GM21367 (cell line): ENCODE measurements at regions not wholly inside any gene's neighbourhood (a gene's known extent, or its start where the extent isn't known, plus 50 kb on each side); places are given as distances from the start of the nearest gene placed in this dataset.
A peak's percentile ranks its signal among the peaks of the same experiment; 100 is the strongest.
"Not testable (repeated sequence)": the region's sequence is repeated elsewhere in the genome, so short reads cannot be mapped to it uniquely, and the experiment has no call there.

Experiments
- ATAC-seq: cut with Tn5 transposase; IDR thresholded peaks from one replicate; pipeline ENCODE4 v1.9.1; 2021; ENCODE audit not compliant: unreplicated experiment

DNA sequence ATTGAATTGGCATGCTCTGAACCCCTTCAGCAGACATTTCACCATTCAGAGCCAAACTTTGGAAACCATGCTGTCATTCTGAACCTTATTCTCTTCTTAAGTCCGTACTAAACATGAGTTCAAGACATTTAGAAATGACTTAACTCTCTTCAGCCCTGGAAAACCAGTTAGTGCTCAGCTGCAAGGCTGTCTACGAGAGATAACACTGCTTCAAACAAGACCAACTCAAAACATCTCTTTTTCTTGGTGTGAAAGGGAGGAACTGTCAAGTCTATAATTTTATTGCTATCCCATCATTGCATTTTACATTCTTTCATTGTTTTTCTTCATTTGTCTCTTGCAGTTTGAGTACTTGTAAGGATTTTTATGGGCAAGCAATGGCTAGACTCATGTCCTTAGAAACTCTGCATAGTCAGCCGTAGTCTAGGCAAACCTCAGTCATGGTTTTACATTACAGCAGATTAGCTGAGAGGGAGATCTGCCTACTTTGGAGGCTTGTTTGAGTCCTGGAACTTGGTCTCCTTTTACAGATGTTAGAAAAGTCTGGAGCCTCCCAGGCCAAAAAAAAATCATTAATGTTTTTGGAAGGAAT lies 120.6 kb upstream of the JADE1 start:
- no peak for ATAC-seq

DNA sequence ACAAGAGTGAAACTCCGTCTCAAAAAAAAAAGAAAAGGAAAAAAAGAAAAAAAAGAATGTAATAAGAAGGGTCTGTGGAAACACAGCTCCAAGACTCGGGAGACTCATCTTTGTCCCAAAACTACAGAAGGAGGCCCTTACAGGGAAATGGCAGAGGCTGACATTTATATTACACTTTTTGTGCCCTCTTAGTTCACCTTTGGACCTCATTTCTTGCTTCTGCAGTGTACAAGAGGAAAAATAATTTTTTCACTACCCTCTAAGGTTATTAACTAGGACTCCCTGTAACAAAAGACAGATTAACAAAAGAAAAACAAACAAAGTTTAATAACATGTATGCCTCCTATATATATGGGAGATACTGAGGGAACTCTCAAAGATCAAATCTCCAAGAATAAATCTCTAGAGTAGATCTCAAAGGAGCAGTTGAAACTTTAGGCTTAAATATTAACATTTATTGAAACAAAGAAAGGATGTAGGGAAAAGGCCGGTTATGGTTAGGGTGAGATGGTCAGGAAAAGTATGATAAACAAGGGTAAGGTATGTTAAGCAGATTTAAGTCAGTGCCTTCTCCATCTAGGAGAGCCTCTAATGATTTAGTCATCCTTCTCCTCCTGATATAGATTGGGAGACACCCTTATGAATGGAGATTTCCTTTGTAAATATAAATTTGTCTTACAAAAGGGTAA lies 121.3 kb upstream of the JADE1 start:
- no peak for ATAC-seq

DNA sequence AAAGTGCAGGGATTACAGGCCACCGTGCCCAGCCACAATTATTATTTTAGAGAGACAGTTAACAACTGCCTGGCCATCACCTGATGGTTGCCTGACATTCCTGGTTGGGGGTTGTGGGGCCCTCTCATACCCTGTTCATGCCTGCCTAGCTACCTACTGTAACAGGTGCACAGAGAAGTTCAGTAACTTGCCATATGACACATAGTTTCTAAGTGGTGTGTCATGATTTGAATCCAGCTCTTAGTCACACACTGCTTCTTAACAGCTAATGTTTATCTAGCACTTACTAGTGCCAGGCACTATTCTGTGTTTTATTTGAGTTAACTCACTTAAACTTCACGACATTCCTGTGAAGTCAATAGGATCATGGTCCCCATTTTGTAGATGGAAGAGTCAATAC lies 122.7 kb upstream of the JADE1 start:
- ATAC-seq: no peak

DNA sequence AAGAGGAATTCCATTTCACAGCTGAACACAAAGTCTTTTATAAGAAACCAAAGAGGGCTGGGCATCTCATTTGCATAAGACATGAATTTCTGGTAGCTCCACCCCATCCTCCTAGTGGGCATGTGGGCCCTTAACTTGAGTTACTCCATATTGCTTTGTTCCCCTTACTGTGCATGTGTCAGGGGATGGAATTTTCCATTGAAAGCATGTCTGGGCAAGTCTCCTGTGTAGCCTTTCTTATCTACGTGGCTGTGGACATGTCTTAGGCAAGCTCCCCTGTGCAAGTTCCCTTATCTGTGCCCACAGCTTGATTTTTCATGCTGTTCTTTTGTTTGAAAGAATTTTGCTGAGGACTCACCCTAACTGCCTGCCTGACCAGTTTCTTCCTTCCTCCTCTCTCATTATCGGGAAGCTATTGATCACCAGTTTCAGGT lies 123.5 kb upstream of the JADE1 start:
- no peak for ATAC-seq

DNA sequence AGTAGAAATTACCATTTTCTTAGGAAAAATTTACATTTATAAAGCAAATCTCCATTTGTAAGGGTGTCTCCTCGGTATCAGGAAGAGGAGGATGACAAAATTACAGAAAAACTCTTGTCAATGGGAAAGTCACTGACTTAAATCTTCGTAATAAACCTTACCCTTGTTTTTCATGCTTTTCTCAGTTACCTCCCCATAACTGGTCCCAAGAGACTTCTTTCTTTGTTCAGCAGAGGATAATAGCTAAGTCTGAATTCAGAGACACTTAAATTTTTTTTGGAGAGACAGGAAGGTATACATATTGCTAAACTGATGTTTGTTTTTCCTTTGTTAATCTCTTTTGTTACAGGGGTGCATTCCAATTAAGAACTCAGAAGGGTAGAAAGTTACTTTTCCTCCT lies 125.5 kb upstream of the JADE1 start:
- no peak for ATAC-seq

DNA sequence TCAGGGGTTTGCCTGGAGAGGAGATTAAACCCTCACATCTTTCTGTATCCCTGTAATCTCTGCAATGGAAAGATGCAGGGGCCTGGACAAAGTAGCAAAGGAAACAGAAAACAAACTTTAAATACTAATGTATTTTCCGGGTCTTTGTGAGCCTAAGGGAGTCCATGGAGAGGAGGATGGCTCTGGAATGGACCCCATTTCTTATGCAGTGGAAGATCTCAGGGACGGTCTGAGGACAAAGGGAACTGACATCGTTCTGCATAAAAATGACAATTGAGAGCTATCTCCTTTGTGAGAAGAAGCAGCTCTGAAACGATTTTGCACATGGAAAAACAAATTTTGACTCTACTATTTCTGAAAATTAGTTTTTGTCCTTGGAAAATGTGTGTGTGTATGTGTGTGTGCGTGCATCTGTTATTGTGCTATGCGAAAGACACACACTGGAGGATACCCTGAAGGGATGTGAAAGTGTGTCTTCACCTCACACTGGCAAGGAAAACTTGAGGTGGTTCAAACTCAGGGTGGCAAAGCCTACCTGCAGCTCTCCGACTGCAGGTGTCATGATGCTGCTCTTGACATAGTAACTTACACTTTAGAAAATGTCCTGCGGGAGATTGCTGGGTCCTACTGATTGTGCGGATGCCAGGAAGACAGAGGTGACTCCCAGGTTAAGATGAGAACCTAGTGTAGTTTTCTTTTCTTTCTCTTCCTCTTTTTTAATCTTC lies 126.4 kb upstream of the JADE1 start:
- ATAC-seq: no peak

DNA sequence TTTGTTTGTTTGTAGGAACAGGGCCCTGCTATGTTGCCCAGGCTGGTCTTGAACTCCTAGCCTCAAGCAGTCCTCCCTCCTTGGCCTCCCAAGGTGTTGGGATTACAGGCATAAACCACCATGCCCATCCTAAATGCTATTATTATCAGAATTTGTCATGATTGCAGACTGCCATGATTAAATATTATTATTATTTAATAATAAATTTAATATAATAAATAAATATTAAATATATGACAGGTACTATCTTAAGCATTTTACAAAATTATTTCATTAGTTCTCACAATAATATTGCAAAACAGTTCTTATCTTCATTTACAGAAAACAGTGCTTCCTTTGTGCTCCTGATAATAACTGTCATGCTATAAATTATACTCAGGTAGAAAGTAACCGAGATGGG lies 133.4 kb upstream of the JADE1 start:
- ATAC-seq: no peak

DNA sequence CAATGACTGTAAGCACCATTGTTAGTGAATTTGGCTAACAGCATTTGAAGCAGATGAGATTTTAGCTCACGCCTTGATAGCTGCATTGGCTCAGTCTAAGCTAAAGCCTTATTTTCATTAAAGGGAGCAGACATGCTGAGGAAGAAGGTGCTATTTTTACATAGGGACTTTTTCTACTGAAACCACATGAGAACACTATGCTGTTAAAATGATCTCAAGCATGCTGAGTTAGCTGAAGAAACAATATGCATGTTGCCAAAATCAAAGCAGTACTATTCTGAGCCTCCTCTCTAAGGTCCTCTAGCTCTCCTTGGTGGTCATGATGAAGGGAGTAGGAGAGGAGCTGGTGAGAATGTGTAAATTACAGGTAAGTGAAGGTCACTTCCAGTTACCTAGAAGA lies 134.4 kb upstream of the JADE1 start:
- ATAC-seq: peak; percentile 94

DNA sequence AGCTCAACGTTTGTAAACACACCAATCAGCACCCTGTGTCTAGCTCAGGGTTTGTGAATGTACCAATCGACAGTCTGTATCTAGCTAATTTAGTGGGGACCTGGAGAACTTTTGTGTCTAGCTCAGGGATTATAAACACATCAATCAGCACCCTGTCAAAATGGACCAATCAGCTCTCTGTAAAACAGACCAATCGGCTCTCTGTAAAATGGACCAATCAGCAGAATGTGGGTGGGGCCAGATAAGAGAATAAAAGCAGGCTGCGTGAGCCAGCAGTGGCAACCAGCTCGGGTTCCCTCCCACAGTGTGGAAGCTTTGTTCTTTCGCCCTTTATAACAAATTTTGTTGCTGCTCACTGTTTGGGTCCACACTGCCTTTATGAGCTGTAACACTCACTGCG lies 136.3 kb upstream of the JADE1 start:
- not testable (repeated sequence) for ATAC-seq

DNA sequence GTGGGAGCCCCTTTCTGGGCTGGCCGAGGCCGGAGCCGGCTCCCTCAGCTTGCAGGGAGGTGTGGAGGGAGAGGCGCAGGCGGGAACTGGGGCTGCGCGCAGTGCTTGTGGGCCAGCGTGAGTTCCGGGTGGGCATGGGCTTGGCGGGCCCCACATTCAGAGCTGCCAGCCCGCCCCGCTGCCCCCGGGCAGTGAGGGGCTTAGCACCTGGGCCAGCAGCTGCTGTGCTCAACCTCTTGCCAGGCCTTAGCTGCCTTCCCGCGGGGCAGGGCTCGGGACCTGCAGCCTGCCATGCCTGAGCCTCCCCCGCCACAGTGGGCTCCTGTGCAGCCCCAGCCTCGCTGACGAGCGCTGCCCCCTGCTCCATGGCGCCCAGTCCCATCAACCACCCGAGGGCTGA lies 136.9 kb upstream of the JADE1 start:
- not testable (repeated sequence) for ATAC-seq

DNA sequence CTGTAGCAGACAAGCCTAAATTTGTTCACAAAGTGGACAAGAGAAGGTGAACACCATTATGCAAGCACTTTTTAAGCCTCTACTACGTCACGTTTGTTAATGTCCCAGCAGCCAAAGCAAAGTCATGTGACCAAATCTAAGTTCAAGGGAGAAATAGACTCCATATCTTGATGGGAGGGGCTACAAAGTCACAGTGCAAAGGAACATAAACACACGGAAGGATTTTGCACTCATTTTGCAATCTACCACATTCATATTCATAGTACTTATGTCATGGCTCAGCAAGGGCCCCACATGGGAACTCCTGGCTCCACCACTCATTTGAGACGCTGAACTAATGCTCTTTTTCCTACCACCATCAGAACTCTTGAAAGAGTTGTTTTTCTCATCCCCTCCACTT lies 139.0 kb upstream of the JADE1 start:
- no peak for ATAC-seq

DNA sequence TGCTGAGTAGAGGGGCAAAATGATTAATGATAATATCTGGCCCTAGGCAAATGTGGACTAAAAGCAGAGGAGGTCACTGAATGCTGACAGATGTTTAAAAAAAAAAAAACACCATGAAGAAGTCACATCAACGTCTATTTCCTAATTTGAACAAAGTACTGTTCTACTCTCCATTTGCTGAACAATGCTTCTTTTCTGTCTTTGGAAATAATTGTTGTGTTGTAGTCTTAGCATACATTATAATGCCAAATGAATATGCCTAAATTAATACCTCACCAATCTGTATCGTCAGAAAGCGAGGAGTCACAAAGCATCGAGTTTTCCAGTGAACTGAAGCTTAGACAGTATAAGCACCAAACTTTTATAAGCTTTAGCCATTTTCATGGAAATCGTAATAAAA lies 140.9 kb upstream of the JADE1 start:
- no peak for ATAC-seq

DNA sequence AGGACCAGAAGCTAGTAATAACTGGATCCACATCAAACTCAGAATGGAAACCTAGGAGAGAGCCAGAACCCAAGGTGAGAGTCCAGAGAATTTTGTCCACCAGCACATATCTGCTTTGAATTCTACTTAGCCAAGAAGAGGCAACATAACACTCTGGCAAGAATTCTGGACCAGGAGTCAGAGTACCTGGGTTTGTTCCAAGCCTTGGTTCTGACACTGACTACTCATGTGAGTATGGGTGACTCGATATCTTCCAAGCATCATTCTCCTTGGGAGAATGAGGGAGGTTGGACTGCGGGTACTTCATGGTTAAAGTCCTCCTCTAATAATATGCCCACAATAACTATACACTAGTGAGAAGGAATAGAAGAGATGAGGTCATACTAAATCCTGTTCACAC lies 144.0 kb upstream of the JADE1 start:
- ATAC-seq: no peak

DNA sequence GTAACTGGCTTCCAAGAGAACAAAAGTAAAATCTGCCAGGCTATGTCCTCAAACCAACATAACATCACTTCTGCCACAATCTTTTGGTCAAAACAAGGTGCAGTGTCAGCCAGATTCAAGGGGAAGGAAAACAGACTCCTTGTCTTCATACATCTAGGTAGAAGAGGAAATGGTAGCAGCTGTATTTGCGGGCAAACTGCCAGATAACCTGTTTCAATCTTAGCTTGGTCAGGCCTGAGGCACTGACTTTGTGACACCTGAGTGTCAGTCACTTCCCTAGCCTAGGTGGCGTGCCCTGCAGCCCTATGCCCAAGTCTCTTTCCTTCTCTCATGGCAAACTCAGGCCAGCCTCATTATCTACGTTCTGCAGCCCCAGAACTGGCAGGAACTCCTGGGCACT lies 146.2 kb upstream of the JADE1 start:
- ATAC-seq: no peak

DNA sequence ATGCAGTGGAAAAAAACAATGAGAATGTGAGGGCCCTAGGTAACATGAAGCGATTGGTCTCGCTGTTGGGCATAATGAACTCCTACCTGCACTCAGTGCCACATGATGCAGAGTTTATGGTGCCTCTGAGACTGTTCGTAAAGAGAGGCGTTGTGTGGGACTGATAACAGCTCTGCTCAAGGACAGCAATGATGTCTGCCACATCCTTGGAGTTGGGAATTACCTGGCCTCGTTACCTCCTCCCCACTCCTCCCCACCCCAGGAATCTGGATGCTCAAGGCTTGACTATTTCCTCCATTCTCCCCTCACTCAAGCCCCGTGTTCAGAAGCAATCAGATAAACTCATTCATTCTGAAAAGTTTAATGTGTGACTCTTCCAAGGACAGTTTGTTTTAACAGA lies 148.0 kb upstream of the JADE1 start:
- ATAC-seq: no peak

DNA sequence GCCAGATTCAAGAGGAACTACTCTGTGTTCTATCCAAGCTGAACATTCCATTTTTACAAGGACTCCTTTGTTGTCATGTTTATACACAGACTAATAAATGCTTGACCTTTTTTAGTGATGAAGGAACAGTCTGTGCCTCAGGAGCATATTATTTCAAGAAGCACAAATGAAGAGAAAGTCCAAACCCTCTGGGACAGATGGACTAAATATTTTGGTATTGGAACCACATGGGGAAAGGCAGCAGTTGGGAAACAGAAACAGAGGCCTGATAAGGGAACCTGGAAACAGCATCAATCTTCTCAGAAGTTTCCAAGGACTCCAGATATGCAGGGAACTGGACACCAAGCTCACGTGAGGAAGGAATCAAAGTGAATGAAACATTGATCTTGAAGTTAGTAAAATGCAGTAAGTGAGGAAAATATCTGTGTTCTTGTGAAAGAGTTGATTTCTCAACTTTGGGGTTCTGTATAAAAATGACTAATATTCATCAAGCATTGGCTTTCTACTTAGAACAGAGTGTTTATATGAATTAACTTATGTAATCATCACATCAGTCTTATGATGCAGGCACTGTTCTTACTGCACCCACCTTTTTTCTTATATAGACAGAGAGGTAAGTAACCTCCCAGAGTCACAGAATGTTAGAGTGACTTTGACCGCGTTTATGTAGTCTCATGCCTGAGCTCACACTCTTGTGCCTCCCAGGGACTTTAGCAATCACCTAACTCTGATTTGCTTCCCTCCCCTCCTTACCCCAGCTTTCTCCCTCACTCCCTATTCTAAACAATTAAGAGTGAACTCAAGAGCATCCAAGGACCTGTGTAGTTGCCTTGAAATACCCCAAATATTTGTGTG lies 148.9 kb upstream of the JADE1 start:
- no peak for ATAC-seq

DNA sequence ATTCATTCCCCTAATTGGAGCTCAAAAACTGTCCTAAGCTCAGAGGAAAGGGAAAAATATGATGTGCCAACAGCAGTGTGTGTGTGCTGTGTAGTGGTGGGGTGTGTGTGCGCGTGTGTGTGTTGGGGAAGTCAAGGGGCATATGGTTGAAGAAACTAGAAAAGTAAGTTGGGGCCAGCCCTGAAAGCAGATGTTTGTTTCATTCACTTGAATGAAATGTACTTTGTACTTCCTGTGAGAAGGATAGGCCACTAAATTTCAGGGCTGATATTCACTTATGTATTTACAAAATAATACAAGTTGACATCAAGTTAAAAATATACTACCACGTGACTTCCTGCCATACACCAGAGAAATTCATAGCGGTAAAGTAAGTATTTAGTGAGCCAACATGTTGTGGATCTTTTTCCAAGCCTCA lies 151.3 kb upstream of the JADE1 start:
- no peak for ATAC-seq

DNA sequence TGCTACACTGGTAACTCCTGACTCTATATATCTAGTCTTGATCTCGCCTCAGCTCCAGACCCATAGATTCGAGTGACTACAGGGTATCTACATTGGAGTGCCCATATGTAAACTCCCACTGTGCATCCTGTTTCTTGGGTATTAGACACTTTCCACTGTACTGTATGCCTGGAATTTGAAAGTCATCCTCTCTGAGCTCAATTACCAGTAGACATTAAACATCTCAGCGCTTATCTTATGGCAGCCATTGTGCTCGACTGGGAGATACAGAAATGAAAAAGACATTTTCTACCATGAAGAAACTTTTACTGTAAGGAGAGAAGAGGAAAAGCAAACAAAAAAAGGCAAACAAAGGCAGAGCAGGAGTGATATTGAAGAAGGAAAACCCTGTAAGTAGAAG lies 151.9 kb upstream of the JADE1 start:
- no peak for ATAC-seq

DNA sequence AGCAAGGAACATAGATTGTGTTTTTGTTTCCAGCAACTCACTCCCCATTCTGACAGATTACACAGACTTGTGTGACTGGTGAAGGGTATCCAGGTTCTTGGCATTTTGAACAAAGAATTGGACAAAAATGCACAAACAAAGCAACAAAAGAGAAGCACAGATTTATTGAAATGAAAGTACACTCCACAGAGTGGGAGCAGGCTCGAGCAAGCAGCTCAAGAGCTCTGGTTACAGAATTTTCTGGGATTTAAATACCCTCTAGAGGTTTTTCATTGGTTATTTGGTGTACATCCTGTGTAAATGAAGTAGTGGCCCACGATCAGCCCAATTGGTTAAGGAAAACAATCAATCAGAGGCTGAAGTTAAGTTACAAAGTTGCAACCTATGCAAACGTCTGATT lies 155.0 kb upstream of the JADE1 start:
- no peak for ATAC-seq

DNA sequence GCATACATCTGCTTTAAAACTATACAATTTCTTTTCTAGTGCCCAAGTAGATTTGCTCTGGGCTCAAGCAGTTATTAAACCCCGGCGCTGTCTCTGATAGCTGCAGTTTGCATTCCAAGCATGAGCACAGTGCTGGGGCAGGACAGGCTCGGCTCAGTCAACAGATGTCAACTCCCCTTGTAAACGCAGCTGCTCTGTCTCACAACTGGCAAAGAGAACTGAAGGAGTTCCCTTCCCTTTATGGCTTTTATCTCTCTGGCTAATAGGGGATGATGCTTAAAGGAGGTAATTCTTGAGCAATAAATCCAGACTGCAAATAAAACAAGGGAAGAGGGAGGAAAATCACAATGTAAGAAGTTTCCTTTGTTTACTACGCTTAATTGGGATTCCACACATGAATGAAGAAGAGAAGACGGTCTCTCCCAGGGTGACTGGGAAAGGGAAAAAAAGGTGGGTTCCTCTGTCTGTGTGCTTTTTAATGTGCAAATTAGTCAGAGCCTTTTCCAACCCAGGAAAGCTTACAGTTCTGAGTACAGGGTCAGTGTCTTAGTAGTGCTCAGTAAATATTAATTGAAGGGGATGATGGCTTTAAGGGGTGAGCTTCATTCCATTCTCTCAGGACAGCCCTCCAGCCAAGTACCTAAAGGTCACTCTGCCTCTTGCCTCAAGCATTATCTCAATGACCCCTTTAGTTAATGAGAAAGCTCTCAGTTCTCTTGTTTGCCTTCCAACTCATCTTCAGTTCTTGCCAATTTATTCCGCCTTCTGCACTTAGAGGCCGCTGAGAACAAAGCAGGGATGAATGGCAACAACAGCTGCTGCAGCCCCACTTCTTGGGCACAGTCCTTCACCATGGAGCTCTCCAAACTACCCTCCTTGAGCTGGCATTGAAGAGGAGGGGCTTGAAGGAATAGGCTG lies 155.7 kb upstream of the JADE1 start:
- no peak for ATAC-seq
